Endothelial cell (in vitro differentiated cells): ENCODE measurements at regions not wholly inside any gene's neighbourhood (a gene's known extent, or its start where the extent isn't known, plus 50 kb on each side); places are given as distances from the start of the nearest gene placed in this dataset.

ENCODE experiments used
- DNase-seq: peaks from one replicate; pipeline ENCODE4 v3.0.0; 2021; ENCODE audit warnings: low spot score
- H3K27ac Mint-ChIP-seq: one replicate; pipeline ENCODE4 v1.8.0; 2021; ENCODE audit warnings: mixed read lengths, inconsistent platforms; ENCODE audit not compliant: unreplicated experiment
- H3K27me3 Mint-ChIP-seq: one replicate; pipeline ENCODE4 v1.8.0; 2021; ENCODE audit warnings: mild to moderate bottlenecking, moderate library complexity, mixed read lengths, inconsistent platforms; ENCODE audit not compliant: unreplicated experiment
- H3K36me3 Mint-ChIP-seq: one replicate; pipeline ENCODE4 v1.8.0; 2021; ENCODE audit warnings: mild to moderate bottlenecking, low read depth, mixed read lengths, inconsistent platforms; ENCODE audit not compliant: unreplicated experiment
- H3K4me1 Mint-ChIP-seq: one replicate; pipeline ENCODE4 v1.8.0; 2021; ENCODE audit warnings: mild to moderate bottlenecking, mixed read lengths, inconsistent platforms; ENCODE audit not compliant: unreplicated experiment
- H3K4me3 Mint-ChIP-seq: one replicate; pipeline ENCODE4 v1.8.0; 2021; ENCODE audit warnings: mild to moderate bottlenecking, mixed read lengths, inconsistent platforms; ENCODE audit not compliant: unreplicated experiment
- H3K9me3 Mint-ChIP-seq: one replicate; pipeline ENCODE4 v1.8.0; 2021; ENCODE audit warnings: mixed read lengths, inconsistent platforms; ENCODE audit not compliant: unreplicated experiment
- CTCF ChIP-seq: fragments of 200-600 bp; sonication (generic); IDR thresholded peaks from one replicate; pipeline ENCODE4 v1.5.0; 2021; ENCODE audit warnings: antibody characterized with exemption; ENCODE audit not compliant: unreplicated experiment

DNA sequence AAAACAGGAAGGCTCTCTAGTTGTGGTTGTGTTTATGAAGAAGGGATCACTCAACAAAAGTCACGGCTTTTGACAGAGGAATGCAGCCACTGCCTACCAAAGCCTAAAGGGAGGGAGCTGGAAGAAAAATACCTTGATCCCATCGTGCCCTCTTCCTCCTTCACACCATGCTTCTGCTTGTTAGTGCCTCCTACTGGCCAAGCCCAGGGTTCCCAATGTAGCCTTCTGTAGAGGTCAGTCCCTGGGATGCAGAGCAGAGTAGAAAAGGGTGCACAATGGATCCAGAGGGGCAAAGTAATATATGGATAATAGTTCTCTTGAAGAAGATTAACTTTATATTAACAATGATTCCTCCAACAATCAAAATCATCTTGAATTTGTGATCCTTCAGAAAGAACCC is 293.5 kb upstream of the FERMT1 start:
- Mint-ChIP-seq H3K9me3 (no peaks in the 10 kb centered on the region), H3K27me3 (peaks cover 1% of the 10 kb centered on the region), H3K36me3 (no peaks in the 10 kb centered on the region), H3K27ac (no peak overlapping the region), H3K4me3 (no peak overlapping the region), H3K4me1 (no peaks in the 10 kb centered on the region)
- no peak for TF ChIP-seq CTCF
- DNase-seq: no peak

DNA sequence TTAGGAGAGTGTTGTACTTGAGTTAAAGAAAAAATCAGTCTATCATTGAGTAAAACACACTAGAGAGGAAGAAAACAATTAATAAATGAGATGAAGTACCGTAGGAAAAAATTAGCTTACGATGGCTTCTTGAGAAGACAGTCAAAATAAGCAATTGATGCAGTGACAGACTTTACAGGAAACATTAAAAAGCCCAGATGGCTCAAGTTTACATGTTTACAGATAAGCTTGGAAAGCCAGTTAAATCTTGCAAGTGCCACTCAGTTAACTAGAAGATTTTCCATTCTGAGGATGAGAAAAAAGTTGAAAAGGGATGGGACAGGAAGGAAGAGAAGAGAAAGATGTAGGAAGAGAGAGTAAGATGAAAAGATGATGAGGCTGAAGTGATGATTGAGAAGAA is 288.8 kb upstream of the FERMT1 start:
- Mint-ChIP-seq H3K4me3 (no peak overlapping the region), H3K27ac (no peak overlapping the region), H3K36me3 (no peaks in the 10 kb centered on the region), H3K4me1 (no peaks in the 10 kb centered on the region), H3K27me3 (peaks cover 1% of the 10 kb centered on the region), H3K9me3 (no peaks in the 10 kb centered on the region)
- no peak for DNase-seq
- no peak for TF ChIP-seq CTCF

- peaks cover 1% of the 10 kb centered on the region for H3K27me3 Mint-ChIP-seq
- H3K4me1 Mint-ChIP-seq: no peaks in the 10 kb centered on the region
- no peak overlapping the region for H3K4me3 Mint-ChIP-seq
- no peaks in the 10 kb centered on the region for H3K9me3 Mint-ChIP-seq
- DNase-seq: no peak
- no peak overlapping the region for H3K27ac Mint-ChIP-seq
- TF ChIP-seq CTCF: no peak
- H3K36me3 Mint-ChIP-seq: no peaks in the 10 kb centered on the region
Observed at GRCh38 chr20:6410721-6411120, 287.9 kb upstream of the FERMT1 start.

GRCh38 chr20:6407163-6407562 is 284.3 kb upstream of the FERMT1 start:
- TF ChIP-seq CTCF: no peak
- Mint-ChIP-seq H3K4me1 (no peaks in the 10 kb centered on the region), H3K36me3 (no peaks in the 10 kb centered on the region), H3K4me3 (no peak overlapping the region), H3K27ac (no peak overlapping the region), H3K9me3 (no peaks in the 10 kb centered on the region), H3K27me3 (no peaks in the 10 kb centered on the region)
- DNase-seq: no peak

DNA sequence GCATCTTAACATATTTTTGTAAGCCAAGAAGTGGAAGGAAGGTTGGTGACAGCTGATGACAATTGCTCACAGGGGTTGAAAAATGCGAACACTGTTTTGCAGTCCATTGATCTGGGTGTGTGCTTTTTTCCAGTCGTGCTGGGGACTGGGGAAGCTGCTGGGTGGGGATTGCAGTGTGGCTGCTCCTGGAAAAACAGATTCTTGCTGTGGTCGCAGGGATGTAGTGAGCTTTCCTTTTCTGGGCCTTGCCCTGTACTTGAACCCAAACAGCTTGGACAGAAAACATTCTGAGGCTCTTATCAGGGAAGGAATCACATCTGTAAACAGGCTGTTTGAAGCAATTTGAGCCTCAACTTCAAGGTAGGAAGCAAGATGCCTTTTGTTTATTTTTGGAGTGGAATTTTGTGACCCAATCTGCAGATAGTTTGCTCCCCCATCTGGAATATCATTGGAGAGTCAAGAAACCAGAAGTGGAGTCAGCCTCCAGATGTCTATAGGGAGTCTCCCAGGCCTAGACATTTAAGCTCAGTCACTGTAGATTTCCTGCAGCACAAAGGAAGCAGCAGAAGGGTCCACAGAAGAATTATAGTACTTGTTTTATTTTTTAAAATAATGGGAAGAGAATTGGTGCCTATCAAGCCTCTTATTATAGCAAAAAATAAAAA is 279.2 kb upstream of the FERMT1 start:
- no peak for DNase-seq
- no peaks in the 10 kb centered on the region for H3K9me3 Mint-ChIP-seq
- H3K4me1 Mint-ChIP-seq: no peaks in the 10 kb centered on the region
- no peak overlapping the region for H3K4me3 Mint-ChIP-seq
- peaks cover 1% of the 10 kb centered on the region for H3K27me3 Mint-ChIP-seq
- no peaks in the 10 kb centered on the region for H3K36me3 Mint-ChIP-seq
- no peak overlapping the region for H3K27ac Mint-ChIP-seq
- TF ChIP-seq CTCF: no peak
